Activated CD4-positive, CD25-positive, alpha-beta regulatory T cell (primary cell): ENCODE measurements at regions not wholly inside any gene's neighbourhood (a gene's known extent, or its start where the extent isn't known, plus 50 kb on each side); places are given as distances from the start of the nearest gene placed in this dataset.

Experiments used
- DNase-seq, 4 experiments: peaks; one replicate each; lab custom pipeline; 2025; lab: John Stamatoyannopoulos, UW

- no peak for DNase-seq
These were observed 788.7 kb downstream of the EFNA5 start for GRCh38 chr5:106882035-106882434.

DNA sequence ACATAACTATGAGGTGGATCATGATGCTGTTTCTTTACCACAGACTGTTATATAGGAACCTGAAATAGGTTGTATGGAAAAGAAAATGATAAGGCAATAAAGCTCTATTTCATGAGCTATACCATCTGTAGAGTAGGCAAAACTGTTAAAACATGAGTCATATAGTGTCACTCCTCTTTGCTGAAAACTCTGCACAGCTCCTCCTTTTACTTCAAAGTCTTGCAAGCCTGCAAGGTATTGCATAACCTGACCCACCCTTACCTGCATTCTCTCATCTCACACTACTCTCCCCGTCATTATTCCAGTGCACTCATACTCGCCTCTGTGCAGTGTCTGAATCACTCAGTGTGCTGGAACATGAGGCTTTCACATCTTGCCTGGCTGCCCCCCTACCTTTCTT lies 790.1 kb downstream of the EFNA5 start:
- no peak for DNase-seq

DNA sequence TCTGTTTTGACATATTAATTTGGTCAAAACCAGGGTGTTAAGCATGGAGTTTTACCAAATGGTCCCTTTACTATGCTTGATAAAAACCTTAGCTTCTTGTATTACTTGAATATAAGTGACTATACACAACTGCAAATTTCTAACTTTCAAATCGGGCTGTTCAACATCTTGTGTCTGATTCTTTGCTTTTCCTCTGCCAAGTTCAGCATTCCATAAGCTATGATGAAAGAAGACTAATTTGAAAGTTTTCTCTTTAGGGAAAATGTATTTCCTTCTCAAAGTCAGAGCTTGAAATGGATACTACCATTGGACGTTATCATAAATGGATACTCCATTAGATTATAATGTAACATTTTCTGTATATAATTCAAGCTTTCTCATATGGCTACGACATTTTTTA lies 792.9 kb downstream of the EFNA5 start:
- DNase-seq, result no peak

- no peak for DNase-seq
These were observed 794.0 kb downstream of the EFNA5 start for GRCh38 chr5:106876665-106877194.

- no peak for DNase-seq
These were observed 794.5 kb downstream of the EFNA5 start for GRCh38 chr5:106876298-106876622.

GRCh38 chr5:106875591-106876297 lies 795.0 kb downstream of the EFNA5 start:
- no peak for DNase-seq

- DNase-seq, result no peak
These were observed 795.8 kb downstream of the EFNA5 start for GRCh38 chr5:106874974-106875373.

DNA sequence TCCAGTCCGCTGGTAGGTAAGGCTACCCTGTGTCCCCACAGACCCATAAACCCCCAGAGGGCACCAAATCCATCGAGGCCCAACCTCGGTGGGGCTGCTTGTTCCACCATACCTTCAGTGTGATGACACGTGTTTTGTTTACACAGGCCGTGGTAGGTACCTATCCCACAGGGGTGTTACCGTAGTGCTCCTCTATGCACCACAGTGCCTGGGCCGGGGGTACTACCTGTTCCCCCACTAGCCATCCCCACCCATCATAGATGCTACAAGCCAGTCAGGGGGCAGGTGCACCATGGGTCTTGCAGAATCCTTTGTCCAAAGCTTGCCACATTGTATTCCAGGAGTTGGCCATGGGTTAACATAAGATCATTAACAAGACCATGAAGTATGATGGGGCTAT lies 796.2 kb downstream of the EFNA5 start:
- DNase-seq, result no peak

DNA sequence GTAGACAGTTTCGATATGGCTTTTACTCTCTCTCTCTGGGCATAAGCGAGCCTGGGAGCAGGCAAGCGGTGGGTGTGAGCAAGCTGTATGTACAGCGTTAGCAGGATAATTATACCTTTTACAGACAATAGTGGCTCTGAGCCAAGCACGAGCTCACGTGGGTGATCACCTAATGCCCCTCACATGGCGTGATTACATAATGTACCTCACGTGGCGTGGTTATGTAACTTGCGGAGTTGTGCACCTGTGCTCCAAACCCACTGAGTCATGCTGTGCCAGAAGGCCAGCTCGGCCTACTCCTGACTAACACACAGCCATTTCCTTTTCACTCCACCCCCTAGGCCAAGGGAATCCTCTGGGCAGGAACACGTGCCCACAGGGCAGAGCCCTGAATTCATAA lies 797.2 kb downstream of the EFNA5 start:
- DNase-seq, result no peak

- DNase-seq, result no peak
These were observed 805.5 kb downstream of the EFNA5 start for GRCh38 chr5:106865279-106865678.

- no peak for DNase-seq
These were observed 808.1 kb downstream of the EFNA5 start for GRCh38 chr5:106862450-106863193.

GRCh38 chr5:106860398-106861044 lies 810.2 kb downstream of the EFNA5 start:
- no peak for DNase-seq

DNA sequence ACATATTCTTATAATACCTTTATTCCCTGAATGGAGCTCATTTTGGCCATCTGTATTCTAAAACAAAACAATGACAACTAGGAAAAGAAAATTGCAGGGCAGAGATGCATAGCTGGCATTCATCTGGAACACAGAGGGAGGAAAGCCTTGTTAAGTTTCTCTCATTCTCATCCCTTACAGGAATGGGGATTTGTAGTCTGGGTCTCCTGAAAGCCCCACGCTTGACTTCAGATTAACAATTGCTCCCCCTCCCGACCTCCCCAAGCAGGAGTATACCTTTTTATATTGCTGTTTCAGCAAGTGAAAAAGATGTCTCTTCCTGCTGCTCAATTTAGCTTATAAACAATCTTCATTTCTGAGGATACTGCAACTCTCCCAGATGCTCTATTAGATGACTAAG lies 812.1 kb downstream of the EFNA5 start:
- DNase-seq, result no peak

- DNase-seq, result no peak
These were observed 815.8 kb downstream of the EFNA5 start for GRCh38 chr5:106854922-106855321.

GRCh38 chr5:106854105-106854687 lies 816.5 kb downstream of the EFNA5 start:
- no peak for DNase-seq

DNA sequence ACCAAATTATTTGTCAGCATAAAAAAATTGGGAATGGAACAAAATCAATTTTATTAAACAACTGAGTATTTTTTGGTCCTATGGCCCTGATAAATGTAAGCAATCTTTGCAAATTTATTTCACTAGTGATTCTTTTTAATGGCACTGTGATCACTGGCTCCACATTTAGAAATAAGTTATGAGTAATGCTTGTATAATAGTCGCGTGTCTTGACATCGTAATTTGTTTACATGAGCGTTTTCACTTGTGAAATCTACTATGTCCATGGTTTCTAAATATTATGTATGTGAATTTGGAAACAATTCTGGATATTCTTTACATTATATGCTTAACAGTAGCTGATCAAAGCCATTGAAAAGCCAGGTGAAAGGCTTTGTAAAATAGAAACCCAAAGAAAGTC lies 817.5 kb downstream of the EFNA5 start:
- DNase-seq, result no peak

DNA sequence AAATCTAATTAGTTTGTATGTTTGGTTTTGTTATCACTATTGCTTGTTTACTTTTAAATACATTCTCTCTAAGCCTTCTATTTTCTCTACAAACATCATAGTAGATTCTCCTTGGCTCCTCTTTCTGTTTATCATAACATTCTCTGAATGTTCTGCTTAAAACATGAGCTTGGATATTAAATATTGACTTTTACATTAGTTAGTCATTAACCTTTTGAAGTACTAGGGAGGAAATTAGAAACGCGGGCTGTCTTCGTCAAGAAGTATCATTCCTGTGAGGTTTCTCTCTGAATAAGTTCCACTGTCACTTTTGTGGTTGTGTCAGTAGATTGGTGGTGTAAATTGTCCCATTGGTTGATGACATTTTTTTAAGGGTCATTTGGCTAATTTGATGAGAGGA lies 821.5 kb downstream of the EFNA5 start:
- DNase-seq, result no peak

GRCh38 chr5:106843812-106844416 lies 826.8 kb downstream of the EFNA5 start:
- DNase-seq, result no peak

DNA sequence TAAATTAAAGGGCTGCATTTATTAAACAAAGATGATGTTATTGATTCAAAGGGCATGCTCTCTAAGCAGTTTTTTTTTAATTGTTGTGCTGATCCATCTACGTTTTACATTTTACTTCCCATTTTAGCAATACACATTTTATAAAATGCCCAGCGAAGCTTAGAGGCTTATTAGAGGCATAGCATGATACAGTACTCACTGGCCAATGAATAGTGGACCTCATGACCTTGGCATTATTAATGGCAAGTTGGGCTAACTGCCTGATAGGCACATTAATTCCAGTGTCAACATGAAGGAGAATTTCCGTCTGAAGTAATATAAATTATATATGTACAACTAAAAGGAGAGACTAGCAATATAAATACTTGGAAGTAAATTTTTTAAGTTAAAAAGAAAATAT lies 837.2 kb downstream of the EFNA5 start:
- no peak for DNase-seq

GRCh38 chr5:106827061-106827460 lies 843.7 kb downstream of the EFNA5 start:
- no peak for DNase-seq

DNA sequence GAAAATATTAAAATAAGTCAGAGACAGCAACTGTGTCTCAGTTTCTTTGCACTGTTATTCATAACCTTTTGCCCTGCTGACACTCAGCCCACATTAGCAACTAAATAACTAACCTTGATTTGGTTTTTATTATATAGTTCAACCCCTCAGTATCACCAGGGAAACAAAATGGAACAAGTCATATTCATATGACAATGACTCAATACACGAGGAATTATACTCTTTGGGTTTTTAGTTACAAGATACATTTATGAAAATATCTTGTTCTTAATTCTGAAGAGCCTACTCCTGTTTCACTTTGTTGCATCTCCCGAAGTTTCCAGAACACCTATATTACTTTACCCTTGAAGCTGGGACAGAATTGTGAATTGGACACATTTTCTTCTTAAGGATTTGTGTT lies 845.4 kb downstream of the EFNA5 start:
- no peak for DNase-seq

DNA sequence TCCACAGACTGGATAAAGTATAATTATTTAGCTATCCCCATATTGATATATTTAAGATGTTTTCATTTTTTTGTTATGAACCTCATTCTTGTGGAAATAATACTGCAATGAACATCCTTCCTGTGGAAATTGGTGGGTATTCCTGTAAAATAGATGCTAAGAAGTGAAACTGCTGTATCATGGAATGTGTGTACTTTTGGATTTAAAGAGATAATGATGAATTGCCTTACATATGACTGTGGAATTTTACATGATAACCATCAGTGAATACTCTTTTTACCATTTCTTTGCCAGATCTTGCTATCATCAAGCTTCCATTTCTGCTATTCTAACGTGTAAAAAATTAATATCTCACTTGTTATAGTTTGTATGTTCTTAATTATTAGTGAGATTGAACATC lies 847.9 kb downstream of the EFNA5 start:
- DNase-seq, result no peak
